HG03521 (cell line): ENCODE measurements at regions not wholly inside any gene's neighbourhood (a gene's known extent, or its start where the extent isn't known, plus 50 kb on each side); places are given as distances from the start of the nearest gene placed in this dataset.
"Not testable (repeated sequence)": the region's sequence is repeated elsewhere in the genome, so short reads cannot be mapped to it uniquely, and the experiment has no call there.

Source experiments
- ATAC-seq: cut with Tn5 transposase; IDR thresholded peaks from one replicate; pipeline ENCODE4 v1.9.1; 2021; ENCODE audit warnings: mild to moderate bottlenecking, moderate library complexity; ENCODE audit not compliant: unreplicated experiment

GRCh38 chr15:22196423-22196822, 116.1 kb downstream of the OR4M2 start:
- not testable (repeated sequence) for ATAC-seq

GRCh38 chr15:22200417-22200816, 120.1 kb downstream of the OR4M2 start:
- ATAC-seq, result not testable (repeated sequence)

GRCh38 chr15:22201993-22202659, 121.8 kb downstream of the OR4M2 start:
- not testable (repeated sequence) for ATAC-seq

- ATAC-seq, result not testable (repeated sequence)
Observed at GRCh38 chr15:22203208-22203607, 122.9 kb downstream of the OR4M2 start.

- not testable (repeated sequence) for ATAC-seq
Observed at GRCh38 chr15:22209086-22209485, 128.8 kb downstream of the OR4M2 start.

GRCh38 chr15:22222596-22222995, 142.3 kb downstream of the OR4M2 start:
- ATAC-seq, result not testable (repeated sequence)

- no peak for ATAC-seq
Observed at GRCh38 chr15:22224241-22224671, 143.9 kb downstream of the OR4M2 start.

- ATAC-seq, result not testable (repeated sequence)
Observed at GRCh38 chr15:22224961-22225360, 144.6 kb downstream of the OR4M2 start.

GRCh38 chr15:22226034-22226790, 145.9 kb downstream of the OR4M2 start:
- no peak for ATAC-seq

GRCh38 chr15:22227411-22228100, 147.2 kb downstream of the OR4M2 start:
- ATAC-seq, result no peak

- ATAC-seq, result no peak
Observed at GRCh38 chr15:22228101-22228762, 147.9 kb downstream of the OR4M2 start.

GRCh38 chr15:22229990-22230819, 149.9 kb downstream of the OR4M2 start:
- no peak for ATAC-seq

GRCh38 chr15:22231603-22232002, 151.3 kb downstream of the OR4M2 start:
- no peak for ATAC-seq

GRCh38 chr15:22232675-22233074, 152.3 kb downstream of the OR4M2 start:
- ATAC-seq, result no peak

GRCh38 chr15:22235261-22235930, 155.1 kb downstream of the OR4M2 start:
- ATAC-seq, result not testable (repeated sequence)

GRCh38 chr15:22236469-22236868, 156.1 kb downstream of the OR4M2 start:
- ATAC-seq, result no peak

GRCh38 chr15:22237891-22238275, 157.6 kb downstream of the OR4M2 start:
- ATAC-seq, result no peak

GRCh38 chr15:22238276-22238958, 158.1 kb downstream of the OR4M2 start:
- not testable (repeated sequence) for ATAC-seq
